ENCODE measurements at regions not wholly inside any gene's neighbourhood (a gene's known extent, or its start where the extent isn't known, plus 50 kb on each side); places are given as distances from the start of the nearest gene placed in this dataset.

GRCh38 chr6:14280766-14281293, 163.3 kb downstream of the CD83 start:
- WGBS, 2 donors (ENCODE audit: low coverage in 1 of 2): 80 to 95% methylated on average over 1 to 17 of the region's 17 CpGs
- no peaks in the 10 kb centered on the region for H3K36me3 ChIP-seq
- H3K9me3 ChIP-seq: no peaks in the 10 kb centered on the region
- no peak overlapping the region for H3K27ac ChIP-seq
- TF ChIP-seq EP300 (IDR thresholded peaks at IDR 0.05; ENCODE audit: low read depth): no peak
- no peak for TF ChIP-seq POLR2A (IDR thresholded peaks at IDR 0.05)
- no peak for TF ChIP-seq CTCF (IDR thresholded peaks at IDR 0.05)
- TF ChIP-seq POLR2AphosphoS5 (IDR thresholded peaks at IDR 0.05): no peak
- H3K4me3 ChIP-seq: no peak overlapping the region
- intact Hi-C loops (cut with DNase I; ENCODE audit: low total_unique reads) (no loop called here), in situ Hi-C loops (cut with MboI; ENCODE audit: low pct_ligation_motif_present in 1 of 4, low pct_unique_long_range_greater_than_20kb in 1 of 4, low sequenced_read_pairs in 3 of 4) (no loop called here)
- H3K27me3 ChIP-seq: no peaks in the 10 kb centered on the region
- peaks cover 0 to 5% (median 0%) of the 10 kb centered on the region in 4 donors for H3K4me1 ChIP-seq
- DNase-seq: no peak

GRCh38 chr6:14281811-14282660, 164.5 kb downstream of the CD83 start:
- WGBS, 2 donors (ENCODE audit: low coverage in 1 of 2): 95 to 96% methylated on average over 6 to 25 of the region's 25 CpGs
- H3K27ac ChIP-seq: no peak overlapping the region
- H3K36me3 ChIP-seq: no peaks in the 10 kb centered on the region
- in situ Hi-C loops (cut with MboI; ENCODE audit: low pct_ligation_motif_present in 1 of 4, low pct_unique_long_range_greater_than_20kb in 1 of 4, low sequenced_read_pairs in 3 of 4) (no loop called here), intact Hi-C loops (cut with DNase I; ENCODE audit: low total_unique reads) (no loop called here)
- DNase-seq: no peak
- no peak overlapping the region for H3K4me3 ChIP-seq
- no peaks in the 10 kb centered on the region for H3K27me3 ChIP-seq
- no peaks in the 10 kb centered on the region for H3K4me1 ChIP-seq
- TF ChIP-seq EP300 (IDR thresholded peaks at IDR 0.05; ENCODE audit: low read depth) (no peak), POLR2AphosphoS5 (IDR thresholded peaks at IDR 0.05) (no peak), POLR2A (IDR thresholded peaks at IDR 0.05) (no peak), CTCF (IDR thresholded peaks at IDR 0.05) (no peak)
- no peaks in the 10 kb centered on the region for H3K9me3 ChIP-seq

GRCh38 chr6:14282854-14283505, 165.4 kb downstream of the CD83 start:
- H3K36me3 ChIP-seq: no peaks in the 10 kb centered on the region
- H3K9me3 ChIP-seq: no peaks in the 10 kb centered on the region
- H3K4me1 ChIP-seq: no peaks in the 10 kb centered on the region
- DNase-seq: no peak
- in situ Hi-C loops (cut with MboI; ENCODE audit: low pct_ligation_motif_present in 1 of 4, low pct_unique_long_range_greater_than_20kb in 1 of 4, low sequenced_read_pairs in 3 of 4): no loop called here
- no peak overlapping the region for H3K4me3 ChIP-seq
- TF ChIP-seq EP300 (IDR thresholded peaks at IDR 0.05; ENCODE audit: low read depth) (no peak), POLR2AphosphoS5 (IDR thresholded peaks at IDR 0.05) (no peak), CTCF (IDR thresholded peaks at IDR 0.05) (no peak), POLR2A (IDR thresholded peaks at IDR 0.05) (no peak)
- no peaks in the 10 kb centered on the region for H3K27me3 ChIP-seq
- H3K27ac ChIP-seq: no peak overlapping the region
- intact Hi-C loops (cut with DNase I; ENCODE audit: low total_unique reads): no loop called here
- 49 to 81% methylated on average over 3 to 10 of the region's 10 CpGs for WGBS, 2 donors (ENCODE audit: low coverage in 1 of 2)

- no peaks in the 10 kb centered on the region for H3K36me3 ChIP-seq
- no peak for DNase-seq
- intact Hi-C loops (cut with DNase I; ENCODE audit: low total_unique reads) (no loop called here), in situ Hi-C loops (cut with MboI; ENCODE audit: low pct_ligation_motif_present in 1 of 4, low pct_unique_long_range_greater_than_20kb in 1 of 4, low sequenced_read_pairs in 3 of 4) (no loop called here)
- H3K4me3 ChIP-seq: no peak overlapping the region
- no peak overlapping the region for H3K27ac ChIP-seq
- 94 to 95% methylated on average over 12 of the region's 12 CpGs for WGBS, 2 donors (ENCODE audit: low coverage in 1 of 2)
- no peaks in the 10 kb centered on the region for H3K4me1 ChIP-seq
- no peaks in the 10 kb centered on the region for H3K9me3 ChIP-seq
- TF ChIP-seq EP300 (IDR thresholded peaks at IDR 0.05; ENCODE audit: low read depth) (no peak), POLR2AphosphoS5 (IDR thresholded peaks at IDR 0.05) (no peak), CTCF (IDR thresholded peaks at IDR 0.05) (no peak), POLR2A (IDR thresholded peaks at IDR 0.05) (no peak)
- no peaks in the 10 kb centered on the region for H3K27me3 ChIP-seq
Measured at GRCh38 chr6:14283600-14284235, 166.1 kb downstream of the CD83 start.
